OCI-M2 (cell line): ENCODE measurements at regions not wholly inside any gene's neighbourhood (a gene's known extent, or its start where the extent isn't known, plus 50 kb on each side); places are given as distances from the start of the nearest gene placed in this dataset.
"Not testable (repeated sequence)": the region's sequence is repeated elsewhere in the genome, so short reads cannot be mapped to it uniquely, and the experiment has no call there.

Source experiments
- DNase-seq: peaks from one replicate; lab custom pipeline; 2025; ENCODE audit not compliant: unreplicated experiment; lab: John Stamatoyannopoulos, UW

GRCh38 chr2:53497020-53497419, 270.6 kb upstream of the CHAC2 start:
- no peak for DNase-seq

GRCh38 chr2:53493210-53493609, 274.4 kb upstream of the CHAC2 start:
- no peak for DNase-seq

- DNase-seq = no peak
Measured at GRCh38 chr2:53490659-53491058, 276.9 kb upstream of the CHAC2 start.

GRCh38 chr2:53486185-53486899, 281.3 kb upstream of the CHAC2 start:
- not testable (repeated sequence) for DNase-seq

GRCh38 chr2:53485021-53485728, 282.4 kb upstream of the CHAC2 start:
- no peak for DNase-seq

GRCh38 chr2:53484531-53484930, 283.1 kb upstream of the CHAC2 start:
- DNase-seq = no peak

GRCh38 chr2:53477517-53477916, 290.1 kb upstream of the CHAC2 start:
- DNase-seq = no peak

- no peak for DNase-seq
Measured at GRCh38 chr2:53476834-53477233, 290.8 kb upstream of the CHAC2 start.

- no peak for DNase-seq
Measured at GRCh38 chr2:53475766-53476165, 291.8 kb upstream of the CHAC2 start.

- no peak for DNase-seq
Measured at GRCh38 chr2:53475321-53475720, 292.3 kb upstream of the CHAC2 start.

- DNase-seq = no peak
Measured at GRCh38 chr2:53474914-53475313, 292.7 kb upstream of the CHAC2 start.

- DNase-seq = no peak
Measured at GRCh38 chr2:53473775-53474311, 293.8 kb upstream of the CHAC2 start.

- DNase-seq = no peak
Measured at GRCh38 chr2:53473236-53473635, 294.4 kb upstream of the CHAC2 start.

GRCh38 chr2:53467467-53468180, 300.0 kb upstream of the CHAC2 start:
- no peak for DNase-seq

GRCh38 chr2:53463806-53464726, 303.5 kb upstream of the CHAC2 start:
- no peak for DNase-seq

- DNase-seq = no peak
Measured at GRCh38 chr2:53460937-53461336, 306.7 kb upstream of the CHAC2 start.

GRCh38 chr2:53460347-53460746, 307.3 kb upstream of the CHAC2 start:
- DNase-seq = no peak

- DNase-seq = no peak
Measured at GRCh38 chr2:53455094-53455493, 312.5 kb upstream of the CHAC2 start.

- DNase-seq = no peak
Measured at GRCh38 chr2:53452957-53453748, 314.5 kb upstream of the CHAC2 start.

- DNase-seq = no peak
Measured at GRCh38 chr2:53452400-53452799, 315.2 kb upstream of the CHAC2 start.
